DND-41 (cell line): ENCODE measurements at regions not wholly inside any gene's neighbourhood (a gene's known extent, or its start where the extent isn't known, plus 50 kb on each side); places are given as distances from the start of the nearest gene placed in this dataset.

ENCODE experiments used
- ATAC-seq: fragments of 200-7000 bp; cut with Tn5 transposase; 3 replicates; pipeline ENCODE4 v1.9.1; 2021; ENCODE audit warnings: low read depth; ENCODE audit not compliant: insufficient read depth
- DNase-seq: peaks from one replicate; pipeline ENCODE4 v3.0.0-alpha.2; 2020
- H2AFZ ChIP-seq: 2 replicates; pipeline ENCODE4 v1.6.0; 2012; ENCODE audit warnings: low read depth, low read length
- H3K27ac ChIP-seq: 2 replicates; pipeline ENCODE4 v1.5.1; 2012; ENCODE audit warnings: low read length, inconsistent platforms
- H3K27me3 ChIP-seq: fragments of 200-600 bp; sonication (generic); 2 replicates; pipeline ENCODE4 v1.6.0; 2012; ENCODE audit warnings: low read length, mild to moderate bottlenecking, inconsistent platforms; ENCODE audit not compliant: insufficient read depth, poor library complexity
- H3K36me3 ChIP-seq: 2 replicates; pipeline ENCODE4 v1.5.1; 2012; ENCODE audit warnings: low read length, inconsistent platforms; ENCODE audit not compliant: insufficient read depth
- H3K4me1 ChIP-seq: 2 replicates; pipeline ENCODE4 v1.5.1; 2012; ENCODE audit warnings: mild to moderate bottlenecking, low read length; ENCODE audit not compliant: insufficient read depth
- H3K4me2 ChIP-seq: 2 replicates; pipeline ENCODE4 v1.6.0; 2012; ENCODE audit warnings: mild to moderate bottlenecking, moderate library complexity, low read length, inconsistent platforms; ENCODE audit not compliant: insufficient read depth
- H3K4me3 ChIP-seq, 2 experiments: fragments of 200-600 bp in 1 of 2; shearing (Covaris generic) in 1 of 2; 2 replicates each; pipeline ENCODE4 v1.5.1; 2012 to 2016; ENCODE audit warnings: inconsistent platforms in 2 of 2, low read length in 2 of 2, mild to moderate bottlenecking in 2 of 2, low read depth in 1 of 2, moderate library complexity in 1 of 2
- H3K79me2 ChIP-seq: 2 replicates; pipeline ENCODE4 v1.6.0; 2012; ENCODE audit warnings: low read length, inconsistent platforms; ENCODE audit not compliant: insufficient read depth
- H3K9ac ChIP-seq: 2 replicates; pipeline ENCODE4 v1.6.0; 2012; ENCODE audit warnings: low read depth, mild to moderate bottlenecking, inconsistent platforms, low read length, moderate library complexity
- H3K9me3 ChIP-seq: 2 replicates; pipeline ENCODE4 v1.5.1; 2012; ENCODE audit warnings: low read length, moderate library complexity, mild to moderate bottlenecking, inconsistent platforms; ENCODE audit not compliant: insufficient read depth, severe bottlenecking
- H4K20me1 ChIP-seq: 2 replicates; pipeline ENCODE4 v1.6.0; 2012; ENCODE audit warnings: low read length; ENCODE audit not compliant: insufficient read depth
- EZH2 ChIP-seq: IDR thresholded peaks from 3 replicates; pipeline ENCODE4 v1.6.1; 2012; ENCODE audit warnings: borderline replicate concordance, low read depth, mild to moderate bottlenecking, moderate library complexity, low read length, inconsistent platforms; ENCODE audit not compliant: severe bottlenecking
- TF ChIP-seq, protein P1 (sequence below): IDR thresholded peaks from 2 replicates; pipeline ENCODE4 v1.5.1; 2012; ENCODE audit warnings: borderline replicate concordance, low read length, moderate library complexity, mild to moderate bottlenecking; ENCODE audit not compliant: poor library complexity, severe bottlenecking; ENCODE audit errors: extremely low read depth

DNA sequence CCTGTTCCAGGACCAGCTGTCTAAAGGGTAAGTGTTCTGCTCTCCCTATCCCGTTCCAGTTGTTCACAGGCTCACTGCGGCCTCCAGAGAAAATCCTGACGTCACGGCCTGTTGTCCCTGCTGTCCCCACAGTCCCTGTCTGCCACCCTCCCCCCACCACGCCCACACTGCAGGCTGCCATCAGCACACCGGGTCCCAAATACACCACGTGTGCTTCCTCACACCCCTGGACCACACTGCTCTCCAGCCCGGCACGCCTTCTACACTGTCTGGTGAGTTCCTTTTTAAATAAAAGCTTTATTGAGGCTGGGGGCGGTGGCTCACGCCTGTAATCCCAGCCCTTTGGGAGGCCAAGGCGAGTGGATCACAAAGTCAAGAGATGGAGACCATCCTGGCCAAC lies 88.3 kb upstream of the RUFY1 start:
- no peak overlapping the region for H3K27ac ChIP-seq
- H3K9ac ChIP-seq: no peak overlapping the region
- H3K79me2 ChIP-seq: no peaks in the 10 kb centered on the region
- no peaks in the 10 kb centered on the region for H3K27me3 ChIP-seq
- H3K36me3 ChIP-seq: no peaks in the 10 kb centered on the region
- no peaks in the 10 kb centered on the region for H4K20me1 ChIP-seq
- no peaks in the 10 kb centered on the region for H3K4me1 ChIP-seq
- ATAC-seq (no peak), DNase-seq (no peak)
- H2AFZ ChIP-seq: no peak overlapping the region
- H3K4me2 ChIP-seq: no peak overlapping the region
- TF ChIP-seq, protein P1, sequence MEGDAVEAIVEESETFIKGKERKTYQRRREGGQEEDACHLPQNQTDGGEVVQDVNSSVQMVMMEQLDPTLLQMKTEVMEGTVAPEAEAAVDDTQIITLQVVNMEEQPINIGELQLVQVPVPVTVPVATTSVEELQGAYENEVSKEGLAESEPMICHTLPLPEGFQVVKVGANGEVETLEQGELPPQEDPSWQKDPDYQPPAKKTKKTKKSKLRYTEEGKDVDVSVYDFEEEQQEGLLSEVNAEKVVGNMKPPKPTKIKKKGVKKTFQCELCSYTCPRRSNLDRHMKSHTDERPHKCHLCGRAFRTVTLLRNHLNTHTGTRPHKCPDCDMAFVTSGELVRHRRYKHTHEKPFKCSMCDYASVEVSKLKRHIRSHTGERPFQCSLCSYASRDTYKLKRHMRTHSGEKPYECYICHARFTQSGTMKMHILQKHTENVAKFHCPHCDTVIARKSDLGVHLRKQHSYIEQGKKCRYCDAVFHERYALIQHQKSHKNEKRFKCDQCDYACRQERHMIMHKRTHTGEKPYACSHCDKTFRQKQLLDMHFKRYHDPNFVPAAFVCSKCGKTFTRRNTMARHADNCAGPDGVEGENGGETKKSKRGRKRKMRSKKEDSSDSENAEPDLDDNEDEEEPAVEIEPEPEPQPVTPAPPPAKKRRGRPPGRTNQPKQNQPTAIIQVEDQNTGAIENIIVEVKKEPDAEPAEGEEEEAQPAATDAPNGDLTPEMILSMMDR: no peak
- TF ChIP-seq EZH2: no peak
- no peak overlapping the region for H3K4me3 ChIP-seq
- no peaks in the 10 kb centered on the region for H3K9me3 ChIP-seq

- H3K27ac ChIP-seq: no peak overlapping the region
- H3K9me3 ChIP-seq: no peaks in the 10 kb centered on the region
- no peaks in the 10 kb centered on the region for H3K27me3 ChIP-seq
- H3K79me2 ChIP-seq: no peaks in the 10 kb centered on the region
- no peaks in the 10 kb centered on the region for H4K20me1 ChIP-seq
- H3K9ac ChIP-seq: no peak overlapping the region
- TF ChIP-seq, protein P1: no peak
- no peak for TF ChIP-seq EZH2
- H3K4me2 ChIP-seq: no peak overlapping the region
- no peaks in the 10 kb centered on the region for H3K36me3 ChIP-seq
- H2AFZ ChIP-seq: no peak overlapping the region
- DNase-seq: no peak
- no peaks in the 10 kb centered on the region for H3K4me1 ChIP-seq
- H3K4me3 ChIP-seq: no peak overlapping the region
- no peak for ATAC-seq
Observed at GRCh38 chr5:179461576-179461975, 88.8 kb upstream of the RUFY1 start.

- H3K27me3 ChIP-seq: no peaks in the 10 kb centered on the region
Observed at GRCh38 chr5:179459771-179460170, 90.6 kb upstream of the RUFY1 start.

More at GRCh38 chr5:179459771-179460170, 90.6 kb upstream of the RUFY1 start:
- DNase-seq (no peak), ATAC-seq (no peak)
- TF ChIP-seq EZH2: no peak
- TF ChIP-seq, protein P1: no peak
- Histone ChIP-seq H3K4me2 (no peak overlapping the region), H3K4me1 (no peaks in the 10 kb centered on the region), H3K27ac (no peak overlapping the region), H4K20me1 (no peaks in the 10 kb centered on the region), H3K9ac (no peak overlapping the region), H3K4me3 (no peak overlapping the region), H3K79me2 (no peaks in the 10 kb centered on the region), H3K36me3 (no peaks in the 10 kb centered on the region), H3K9me3 (peaks cover 12% of the 10 kb centered on the region), H2AFZ (no peak overlapping the region)
